Mesothelial cell of epicardium (in vitro differentiated cells): ENCODE measurements at regions not wholly inside any gene's neighbourhood (a gene's known extent, or its start where the extent isn't known, plus 50 kb on each side); places are given as distances from the start of the nearest gene placed in this dataset.

ENCODE experiments used
- DNase-seq, 2 experiments: peaks; one replicate each; pipeline ENCODE4 v3.0.0; 2021; ENCODE audit warnings: low spot score in 2 of 2; ENCODE audit not compliant: unreplicated experiment in 2 of 2
- H3K27ac Mint-ChIP-seq: 2 replicates; pipeline ENCODE4 v1.8.0; 2021; ENCODE audit warnings: mixed read lengths
- H3K27me3 Mint-ChIP-seq: 2 replicates; pipeline ENCODE4 v1.8.0; 2021; ENCODE audit warnings: low read depth, mixed read lengths
- H3K36me3 Mint-ChIP-seq: 2 replicates; pipeline ENCODE4 v1.8.0; 2021; ENCODE audit warnings: mixed read lengths
- H3K4me1 Mint-ChIP-seq: 2 replicates; pipeline ENCODE4 v1.8.0; 2021; ENCODE audit warnings: mixed read lengths
- H3K4me3 Mint-ChIP-seq: 2 replicates; pipeline ENCODE4 v1.8.0; 2021; ENCODE audit warnings: mild to moderate bottlenecking, moderate library complexity, mixed read lengths
- H3K9me3 Mint-ChIP-seq: 2 replicates; pipeline ENCODE4 v1.8.0; 2021; ENCODE audit warnings: mixed read lengths
- CTCF ChIP-seq: fragments of 200-600 bp; sonication (generic); IDR thresholded peaks from one replicate; pipeline ENCODE4 v1.5.0; 2021; ENCODE audit warnings: antibody characterized with exemption; ENCODE audit not compliant: unreplicated experiment

GRCh38 chrX:16476009-16476408 lies 173.9 kb upstream of the S100G start:
- peaks cover 7% of the 10 kb centered on the region for H3K4me1 Mint-ChIP-seq
- peaks cover 6% of the 10 kb centered on the region for H3K9me3 Mint-ChIP-seq
- TF ChIP-seq CTCF, result no peak
- no peak for DNase-seq
- H3K36me3 Mint-ChIP-seq, result no peaks in the 10 kb centered on the region
- no peak overlapping the region for H3K27ac Mint-ChIP-seq
- H3K4me3 Mint-ChIP-seq, result no peak overlapping the region
- no peaks in the 10 kb centered on the region for H3K27me3 Mint-ChIP-seq

- no peak overlapping the region for H3K27ac Mint-ChIP-seq
- H3K9me3 Mint-ChIP-seq, result peaks cover 6% of the 10 kb centered on the region
- H3K4me3 Mint-ChIP-seq, result no peak overlapping the region
- no peaks in the 10 kb centered on the region for H3K36me3 Mint-ChIP-seq
- TF ChIP-seq CTCF, result no peak
- H3K27me3 Mint-ChIP-seq, result no peaks in the 10 kb centered on the region
- no peak for DNase-seq
- peaks cover 3% of the 10 kb centered on the region for H3K4me1 Mint-ChIP-seq
Measured at GRCh38 chrX:16476692-16477091, 173.3 kb upstream of the S100G start.

GRCh38 chrX:16479206-16479869 lies 170.6 kb upstream of the S100G start:
- Mint-ChIP-seq H3K27me3 (no peaks in the 10 kb centered on the region), H3K36me3 (no peaks in the 10 kb centered on the region), H3K4me1 (no peaks in the 10 kb centered on the region), H3K4me3 (no peak overlapping the region), H3K27ac (no peak overlapping the region), H3K9me3 (peaks cover 6% of the 10 kb centered on the region)
- no peak for DNase-seq
- TF ChIP-seq CTCF, result no peak

- DNase-seq, result no peak
- H3K27ac Mint-ChIP-seq, result no peak overlapping the region
- no peak for TF ChIP-seq CTCF
- no peaks in the 10 kb centered on the region for H3K4me1 Mint-ChIP-seq
- no peak overlapping the region for H3K4me3 Mint-ChIP-seq
- H3K9me3 Mint-ChIP-seq, result peaks cover 4% of the 10 kb centered on the region
- no peaks in the 10 kb centered on the region for H3K36me3 Mint-ChIP-seq
- H3K27me3 Mint-ChIP-seq, result no peaks in the 10 kb centered on the region
Measured at GRCh38 chrX:16480049-16480448, 169.9 kb upstream of the S100G start.

- Mint-ChIP-seq H3K27ac (no peak overlapping the region), H3K36me3 (no peaks in the 10 kb centered on the region), H3K27me3 (no peaks in the 10 kb centered on the region), H3K4me3 (no peak overlapping the region), H3K9me3 (peaks cover 7% of the 10 kb centered on the region), H3K4me1 (no peaks in the 10 kb centered on the region)
- no peak for TF ChIP-seq CTCF
- DNase-seq, result no peak
Measured at GRCh38 chrX:16484338-16484737, 165.6 kb upstream of the S100G start.
